ENCODE measurements at regions not wholly inside any gene's neighbourhood (a gene's known extent, or its start where the extent isn't known, plus 50 kb on each side); places are given as distances from the start of the nearest gene placed in this dataset.

DNA sequence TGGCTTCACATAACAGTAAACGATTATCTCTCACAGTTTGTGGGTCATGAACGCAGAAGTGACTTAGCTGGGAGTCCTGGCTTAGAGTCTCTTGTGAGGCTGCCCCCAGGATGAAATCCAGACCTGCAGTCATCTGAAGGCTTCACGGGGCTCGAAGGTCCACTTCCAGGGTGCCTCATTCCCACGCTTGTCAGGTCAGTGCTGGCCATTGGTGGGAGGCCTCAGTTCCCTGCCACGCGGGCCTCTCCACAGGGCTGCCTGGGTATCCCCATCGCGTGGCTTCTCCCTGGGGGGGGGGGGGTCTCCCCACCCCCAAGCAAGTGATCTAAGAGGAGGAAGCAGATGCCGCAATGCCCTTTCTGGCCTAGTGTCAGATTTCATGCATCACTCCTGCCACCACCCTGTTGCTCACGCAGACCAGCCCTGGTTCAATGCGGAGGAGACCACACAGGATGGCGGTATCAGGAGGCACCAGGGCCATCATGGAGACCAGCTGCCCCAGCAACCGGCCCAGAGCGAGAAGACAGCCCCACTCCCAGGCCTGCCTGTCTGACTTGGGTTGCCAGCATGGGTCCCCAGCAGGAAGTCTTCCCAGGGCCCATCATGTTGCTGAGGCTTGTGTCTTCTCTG lies 77.3 kb upstream of the CDH5 start:
- DNase-seq = no peak

GRCh38 chr16:66287926-66288325 lies 78.6 kb upstream of the CDH5 start:
- no peak for DNase-seq

GRCh38 chr16:66287416-66287815 lies 79.1 kb upstream of the CDH5 start:
- DNase-seq = no peak

DNA sequence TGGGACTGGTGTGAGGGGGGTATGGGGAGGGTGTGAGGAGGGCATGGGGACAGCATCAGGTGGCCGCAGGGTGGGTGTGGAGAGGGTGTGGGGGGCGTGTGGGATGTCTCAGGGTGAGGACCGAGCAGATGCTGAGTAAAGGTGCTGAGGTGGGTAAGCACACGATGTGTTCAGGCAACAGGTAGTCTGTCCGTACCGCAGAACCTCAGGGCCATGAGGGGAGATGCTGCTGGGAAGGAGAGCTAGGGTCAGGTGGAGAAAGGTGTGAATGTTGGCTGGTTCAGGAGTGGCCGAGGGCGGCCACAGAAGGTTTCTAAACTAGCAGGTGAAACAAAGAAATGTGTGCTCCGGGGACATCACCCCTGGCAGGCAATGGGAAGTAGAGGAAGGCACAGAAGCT lies 80.0 kb upstream of the CDH5 start:
- DNase-seq = no peak

DNA sequence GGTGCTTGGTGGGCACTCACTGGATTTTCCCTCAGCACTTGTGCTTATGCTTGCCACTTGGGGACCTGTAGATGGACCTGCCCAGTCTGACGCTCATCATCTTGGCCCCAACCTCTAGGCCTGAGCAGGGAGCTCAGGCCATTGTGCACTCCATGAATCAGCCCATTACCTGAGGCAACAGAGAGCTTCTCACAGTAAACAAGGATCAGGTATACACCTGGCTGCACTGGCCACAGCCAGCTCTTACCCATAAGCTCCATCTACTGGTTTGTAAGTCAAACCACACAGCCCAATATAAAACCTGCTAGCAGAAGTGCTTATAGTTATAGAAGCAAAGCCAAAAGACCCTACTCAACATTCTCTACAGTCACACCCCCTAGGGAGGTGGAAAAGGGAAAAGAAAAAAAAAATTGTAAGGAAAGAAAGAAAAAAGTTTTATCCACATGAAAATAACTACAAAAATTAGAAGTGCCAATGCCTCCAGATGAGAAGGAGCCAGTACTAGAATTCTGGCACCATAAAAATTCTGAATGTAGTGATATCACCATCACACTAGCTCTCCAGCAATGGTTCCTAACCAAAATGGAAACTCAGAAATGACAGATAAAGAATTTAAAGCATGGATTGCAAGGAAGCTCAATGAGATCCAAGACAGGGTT lies 87.8 kb upstream of the CDH5 start:
- DNase-seq = no peak

GRCh38 chr16:66278111-66278531 lies 88.4 kb upstream of the CDH5 start:
- no peak for DNase-seq

DNA sequence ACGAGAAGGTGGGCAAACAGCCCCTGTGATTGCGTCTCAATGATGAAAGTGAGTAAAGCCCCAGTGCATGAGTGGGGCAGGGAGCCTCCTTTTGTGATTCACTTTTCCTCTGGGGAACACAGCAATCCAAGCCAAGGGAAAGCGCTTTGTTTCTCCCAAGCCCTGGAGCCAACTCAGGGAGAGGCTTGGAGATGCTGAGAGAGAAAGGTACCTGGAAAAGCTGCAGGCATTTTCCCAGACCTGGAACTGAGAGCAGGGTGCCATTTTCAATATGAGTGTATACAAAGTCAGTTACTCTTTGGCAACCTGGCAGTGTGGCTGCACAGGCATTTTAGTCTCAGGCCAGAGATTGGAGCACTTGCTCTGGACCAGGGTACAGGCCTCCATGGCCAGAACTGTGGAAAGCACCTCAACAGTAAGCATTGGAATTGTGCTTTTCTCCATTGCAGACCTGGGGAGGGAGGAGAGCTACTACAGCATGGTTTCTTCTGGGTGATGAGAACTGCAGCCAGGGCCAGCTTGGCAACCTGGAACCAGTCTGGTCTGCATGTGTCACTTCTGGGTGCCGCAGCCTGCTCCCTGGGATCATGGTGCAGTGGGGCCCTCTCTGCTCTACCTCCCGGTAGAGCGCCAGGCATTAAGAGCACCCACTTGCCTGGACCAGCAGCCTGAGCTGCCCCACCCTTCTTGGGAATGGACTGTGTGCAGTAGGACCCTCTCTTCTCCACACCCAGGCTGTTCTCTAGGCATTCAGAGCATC lies 89.0 kb upstream of the CDH5 start:
- DNase-seq = no peak

- peak; percentile 23 for DNase-seq
Measured at GRCh38 chr16:66275775-66276428, 90.6 kb upstream of the CDH5 start.

DNA sequence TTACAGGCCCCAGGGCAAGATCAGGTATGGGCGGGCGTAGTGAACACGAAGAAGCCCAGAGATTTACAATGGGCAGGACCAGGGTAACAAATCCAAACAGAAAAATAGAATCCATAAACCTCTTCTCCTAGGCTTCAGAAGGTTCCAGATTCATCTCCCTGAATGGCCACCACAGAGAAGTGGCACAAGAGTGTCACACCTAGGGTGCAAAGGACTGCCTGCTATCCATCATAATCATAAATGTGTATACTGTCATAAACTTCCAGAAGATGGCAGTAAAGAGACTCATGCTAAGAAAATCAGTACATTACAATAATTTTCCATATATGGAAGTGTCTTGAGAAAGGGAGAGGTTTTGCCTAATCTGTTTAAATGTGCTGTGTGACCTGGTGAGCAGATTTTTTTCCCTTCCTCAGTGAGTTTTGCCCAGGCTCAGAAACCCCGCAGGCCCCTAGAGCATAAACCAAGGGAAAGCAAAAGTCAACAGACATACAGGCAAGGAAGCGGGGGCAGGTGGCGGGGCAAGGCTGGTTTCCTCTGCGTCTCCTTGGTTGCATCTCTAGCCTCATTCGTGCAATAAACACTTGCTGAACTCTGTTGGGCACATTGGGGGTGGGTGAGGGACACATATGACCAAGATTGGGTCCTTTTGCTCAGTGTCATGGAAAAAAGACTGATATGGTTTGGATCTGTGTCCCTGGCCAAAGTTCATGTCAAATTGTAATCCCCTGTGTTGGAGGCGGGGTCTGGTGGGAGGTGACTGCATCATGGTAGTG lies 92.0 kb upstream of the CDH5 start:
- peak; percentile 6 for DNase-seq

DNA sequence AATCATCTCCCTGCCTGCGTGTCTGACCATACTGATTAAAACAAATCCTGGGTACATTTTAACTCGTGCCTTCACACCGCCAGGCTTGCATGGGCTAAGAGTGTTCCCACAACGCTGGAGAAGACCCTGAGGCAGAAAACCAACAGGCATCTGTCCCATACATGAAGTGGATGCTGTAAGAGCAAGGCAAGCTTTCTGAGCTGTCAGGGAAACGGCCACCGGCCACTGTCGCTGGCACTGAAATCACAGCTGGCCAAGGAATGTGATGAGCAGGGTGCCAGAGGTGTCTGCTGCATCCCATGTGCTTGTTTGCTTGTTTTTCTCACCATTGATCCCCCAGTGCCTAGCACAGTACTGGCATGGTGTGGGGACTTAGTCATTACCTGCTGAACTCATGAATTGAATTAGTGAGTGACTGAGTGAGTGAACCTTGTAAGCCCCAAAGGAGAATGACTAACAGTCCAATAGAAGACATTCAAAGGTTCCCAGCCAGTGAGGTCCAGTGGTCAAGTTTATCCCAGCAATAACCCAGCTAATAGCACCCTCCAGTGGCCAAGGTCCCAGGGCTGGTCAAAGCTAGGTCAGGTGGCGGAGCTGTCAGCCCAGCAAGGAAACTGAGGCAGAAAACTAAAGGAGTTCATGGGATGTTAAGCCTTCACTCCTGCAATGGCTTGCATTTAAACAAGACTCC lies 92.7 kb upstream of the CDH5 start:
- DNase-seq = no peak

DNA sequence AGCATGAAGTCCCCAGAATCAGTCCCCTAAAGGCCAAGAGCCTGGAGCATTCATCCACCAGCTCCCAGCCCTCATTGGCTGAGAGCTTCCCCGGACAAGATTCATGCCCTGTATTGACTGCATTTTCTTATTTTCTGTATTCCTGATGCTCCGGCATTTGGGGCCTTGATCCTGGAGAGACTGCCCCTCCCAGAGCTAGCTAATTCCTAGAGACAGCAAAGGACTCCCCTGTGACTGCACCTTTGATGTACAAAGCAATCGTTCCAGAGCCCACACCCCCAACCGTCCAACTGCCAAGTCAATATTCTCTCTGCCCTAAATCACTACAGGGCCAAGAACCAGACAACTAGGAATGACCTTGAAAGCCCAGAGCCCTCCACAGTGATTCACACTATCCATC lies 93.4 kb upstream of the CDH5 start:
- DNase-seq = no peak

GRCh38 chr16:66272461-66272860 lies 94.0 kb upstream of the CDH5 start:
- no peak for DNase-seq

DNA sequence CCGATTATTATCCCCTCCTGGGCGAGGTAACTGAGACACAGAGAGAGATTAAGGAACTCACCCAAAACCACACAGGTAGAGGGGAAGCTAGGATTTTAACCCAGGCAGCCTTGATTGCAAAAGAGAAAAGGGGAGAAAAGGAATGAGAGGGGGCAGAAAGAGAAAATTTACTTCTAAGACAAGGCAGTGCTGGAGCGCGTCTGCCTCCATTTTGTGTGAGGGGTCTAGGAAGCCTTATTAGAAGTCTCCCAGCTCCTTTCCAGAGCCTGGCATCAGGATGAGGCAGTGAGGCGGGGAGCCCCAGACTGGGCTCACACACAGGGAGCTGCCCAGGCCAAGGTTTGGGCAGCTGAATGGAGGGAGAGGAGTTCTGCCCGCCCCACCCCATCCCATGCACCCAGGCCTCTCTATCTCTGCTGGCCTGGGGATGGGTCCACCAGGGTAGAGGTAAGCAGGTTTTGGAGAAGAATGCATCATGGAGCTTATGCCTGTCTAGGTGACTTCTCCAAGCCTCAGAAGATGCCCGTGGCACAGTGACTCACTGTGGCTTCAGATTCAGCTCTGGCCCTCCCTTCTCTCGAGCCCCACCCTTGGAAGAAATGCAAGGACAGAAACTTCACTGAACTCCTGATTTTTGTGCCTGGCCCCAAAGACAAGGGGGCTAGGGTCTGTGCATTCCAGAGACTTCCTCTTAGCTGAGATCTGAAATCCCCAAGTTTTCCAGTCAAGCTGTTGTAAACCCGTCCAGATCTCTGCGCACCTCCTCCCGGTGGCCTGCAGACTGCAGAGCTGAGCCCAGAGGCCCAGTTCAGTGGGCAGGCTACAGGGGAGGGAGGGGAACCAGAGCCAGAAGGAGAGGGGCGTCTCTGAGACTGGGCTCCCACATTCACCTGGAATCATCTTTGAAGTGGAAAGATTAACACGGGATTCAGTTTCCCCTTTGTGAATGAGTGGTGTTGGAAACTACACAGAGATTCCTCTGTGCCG lies 95.1 kb upstream of the CDH5 start:
- DNase-seq = no peak

GRCh38 chr16:66270333-66270927 lies 96.1 kb upstream of the CDH5 start:
- DNase-seq = no peak

DNA sequence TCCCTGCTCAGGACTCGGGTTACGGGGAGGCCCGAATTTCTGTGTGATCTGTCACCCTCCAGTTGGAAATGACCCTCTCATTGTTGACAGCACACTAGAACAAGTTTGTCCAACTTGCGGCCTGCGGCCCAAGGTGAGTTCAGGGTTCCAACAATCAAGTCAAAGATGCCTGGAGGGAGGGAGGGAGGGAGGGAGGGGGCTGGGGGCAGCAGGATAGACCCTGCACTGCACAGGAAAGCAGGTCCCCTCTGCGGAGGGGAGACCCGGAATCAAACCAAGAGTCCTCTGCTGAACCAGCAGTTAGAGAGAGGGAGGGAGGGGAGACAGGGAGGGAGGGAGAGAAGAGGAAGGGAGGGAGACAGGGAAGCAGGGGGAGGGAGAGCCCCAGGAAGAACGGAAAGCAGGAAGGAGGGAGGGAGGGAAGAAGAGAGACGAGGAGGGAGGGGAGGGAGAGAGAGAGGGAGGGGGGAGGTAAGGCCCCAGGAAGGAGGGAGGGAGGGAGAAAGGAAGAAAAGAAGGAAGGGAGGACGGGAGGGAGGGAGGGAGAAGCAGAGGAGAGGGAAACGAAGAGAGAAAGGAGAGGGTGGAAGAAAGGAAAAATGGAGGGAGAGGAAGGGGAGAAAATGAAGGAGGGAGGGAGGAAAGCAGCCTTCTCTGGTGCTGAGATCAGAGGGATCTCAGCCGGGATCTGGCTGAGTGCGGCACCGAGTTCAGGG lies 96.7 kb upstream of the CDH5 start:
- DNase-seq = no peak

- no peak for DNase-seq
Measured at GRCh38 chr16:66267292-66268014, 99.0 kb upstream of the CDH5 start.

- no peak for DNase-seq
Measured at GRCh38 chr16:66266436-66267291, 99.8 kb upstream of the CDH5 start.

GRCh38 chr16:66265556-66266141 lies 100.8 kb upstream of the CDH5 start:
- no peak for DNase-seq
